HG03520 (cell line): ENCODE measurements at regions not wholly inside any gene's neighbourhood (a gene's known extent, or its start where the extent isn't known, plus 50 kb on each side); places are given as distances from the start of the nearest gene placed in this dataset.

Experiments used
- ATAC-seq: cut with Tn5 transposase; IDR thresholded peaks from one replicate; pipeline ENCODE4 v1.9.1; 2021; ENCODE audit warnings: mild to moderate bottlenecking, moderate library complexity; ENCODE audit not compliant: unreplicated experiment

- ATAC-seq: peak; percentile 77
Measured at GRCh38 chr11:15757048-15757698, 599.2 kb downstream of the SOX6 start.

GRCh38 chr11:15758857-15759465 is 597.4 kb downstream of the SOX6 start:
- no peak for ATAC-seq

- no peak for ATAC-seq
Measured at GRCh38 chr11:15761235-15761634, 595.1 kb downstream of the SOX6 start.

- no peak for ATAC-seq
Measured at GRCh38 chr11:15764326-15764725, 592.0 kb downstream of the SOX6 start.

- ATAC-seq: no peak
Measured at GRCh38 chr11:15764948-15765347, 591.4 kb downstream of the SOX6 start.

- ATAC-seq: no peak
Measured at GRCh38 chr11:15765530-15765929, 590.8 kb downstream of the SOX6 start.

GRCh38 chr11:15768321-15768720 is 588.0 kb downstream of the SOX6 start:
- ATAC-seq: no peak

GRCh38 chr11:15769203-15769602 is 587.1 kb downstream of the SOX6 start:
- ATAC-seq: no peak

- peak; percentile 58 for ATAC-seq
Measured at GRCh38 chr11:15770798-15771414, 585.4 kb downstream of the SOX6 start.

GRCh38 chr11:15772547-15772946 is 583.8 kb downstream of the SOX6 start:
- no peak for ATAC-seq

- no peak for ATAC-seq
Measured at GRCh38 chr11:15772981-15773380, 583.4 kb downstream of the SOX6 start.

- no peak for ATAC-seq
Measured at GRCh38 chr11:15773476-15774387, 582.6 kb downstream of the SOX6 start.

- no peak for ATAC-seq
Measured at GRCh38 chr11:15774388-15774939, 581.9 kb downstream of the SOX6 start.

- ATAC-seq: no peak
Measured at GRCh38 chr11:15775015-15775541, 581.3 kb downstream of the SOX6 start.

GRCh38 chr11:15775797-15776196 is 580.5 kb downstream of the SOX6 start:
- no peak for ATAC-seq

- no peak for ATAC-seq
Measured at GRCh38 chr11:15776366-15776765, 580.0 kb downstream of the SOX6 start.

- ATAC-seq: no peak
Measured at GRCh38 chr11:15779518-15779917, 576.8 kb downstream of the SOX6 start.

- no peak for ATAC-seq
Measured at GRCh38 chr11:15780382-15780781, 576.0 kb downstream of the SOX6 start.

- ATAC-seq: no peak
Measured at GRCh38 chr11:15780837-15781236, 575.5 kb downstream of the SOX6 start.

GRCh38 chr11:15783619-15784018 is 572.7 kb downstream of the SOX6 start:
- ATAC-seq: no peak
